ENCODE measurements at regions not wholly inside any gene's neighbourhood (a gene's known extent, or its start where the extent isn't known, plus 50 kb on each side); places are given as distances from the start of the nearest gene placed in this dataset.

DNA sequence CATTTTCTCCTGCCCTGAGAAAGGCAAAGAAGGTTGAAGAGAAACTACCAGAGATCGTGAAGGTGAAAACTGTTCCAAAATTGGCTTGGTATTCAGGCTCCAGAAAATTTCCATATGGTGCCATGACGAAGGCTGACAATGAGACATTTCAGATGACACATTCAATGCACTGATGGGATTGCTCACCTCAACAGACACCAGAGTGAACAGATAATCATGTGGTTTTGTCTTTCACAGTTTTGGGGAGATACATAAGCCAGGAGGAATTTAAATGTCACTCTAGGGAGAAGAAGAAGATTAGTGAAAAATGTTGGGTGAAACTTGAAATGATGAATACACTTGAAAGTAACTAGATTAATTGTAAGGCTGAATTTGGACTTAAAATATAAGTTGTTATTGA lies 339.7 kb upstream of the EPHA3 start:
- Histone ChIP-seq H2AK9ac (replicated peaks; ENCODE audit: low read depth, low read length, poor library complexity) (no peak overlapping the region), H3K14ac (replicated peaks; ENCODE audit: low read depth, low read length) (no peak overlapping the region), H3K18ac (ENCODE audit: low read depth, low read length) (no peak overlapping the region), H4K91ac (ENCODE audit: insufficient read depth, low read depth, low read length) (no peak overlapping the region), H2BK120ac (ENCODE audit: low read depth, low read length) (no peak overlapping the region), H4K5ac (ENCODE audit: low read depth, low read length) (no peak overlapping the region), H3K79me1 (ENCODE audit: low read depth in 1 of 2, low read length in 2 of 2) (no peaks in the 10 kb centered on the region), H2BK15ac (ENCODE audit: low read depth, low read length) (no peak overlapping the region), H4K20me1 (ENCODE audit: insufficient read depth, low read length) (no peaks in the 10 kb centered on the region), H3K4me3 (ENCODE audit: insufficient read depth, low read depth, low read length) (no peak overlapping the region), H3K4me1 (ENCODE audit: control insufficient read depth, insufficient read depth, low read length) (no peaks in the 10 kb centered on the region), H2AK5ac (ENCODE audit: low read depth, low read length) (no peak overlapping the region), H3K9me3 (ENCODE audit: control insufficient read depth, insufficient read depth, low read length) (no peaks in the 10 kb centered on the region), H2AFZ (replicated peaks; ENCODE audit: low read length, poor library complexity) (no peak overlapping the region), H3K4ac (ENCODE audit: low read depth, low read length) (no peak overlapping the region), H3K9me1 (ENCODE audit: insufficient read depth, low read length) (no peaks in the 10 kb centered on the region), H3K27ac (ENCODE audit: insufficient read depth, low read length) (no peak overlapping the region), H3K9ac (ENCODE audit: low read depth, low read length) (no peak overlapping the region), H3K56ac (ENCODE audit: extremely low read depth, insufficient read depth, low read length) (no peak overlapping the region), H3K23ac (ENCODE audit: low read depth, low read length) (no peak overlapping the region), H3K4me2 (ENCODE audit: low read depth, low read length) (no peak overlapping the region), H2BK20ac (ENCODE audit: low read depth, low read length) (no peak overlapping the region), H2BK5ac (ENCODE audit: low read depth, low read length, poor library complexity, severe bottlenecking) (no peak overlapping the region), H4K8ac (ENCODE audit: low read depth in 2 of 2, low read length in 2 of 2) (no peak overlapping the region), H3K27me3 (ENCODE audit: control insufficient read depth, insufficient read depth, low read length) (no peaks in the 10 kb centered on the region), H3K36me3 (ENCODE audit: control insufficient read depth, insufficient read depth, low read length) (no peaks in the 10 kb centered on the region)
- POLR2A ChIA-PET (ENCODE audit: unreplicated experiment), result no interaction called here
- no TSS peak for BruUV-seq (replicated peaks)
- in situ Hi-C loops (cut with MboI; ENCODE audit: low sequenced_read_pairs), result no loop called here
- intact Hi-C loops (cut with micrococcal nuclease), result no loop called here
- no peak for TF ChIP-seq FOS (IDR thresholded peaks at IDR 0.05; ENCODE audit: low read depth, low read length)
- no peak for TF ChIP-seq MXI1 (IDR thresholded peaks at IDR 0.05; ENCODE audit: borderline replicate concordance, low read depth, low read length)
- TF ChIP-seq SMC3 (IDR thresholded peaks at IDR 0.05; ENCODE audit: low read depth, low read length), result no peak
- TF ChIP-seq RCOR1 (IDR thresholded peaks at IDR 0.05; ENCODE audit: insufficient replicate concordance, low read length), result no peak
- TF ChIP-seq, protein P1, sequence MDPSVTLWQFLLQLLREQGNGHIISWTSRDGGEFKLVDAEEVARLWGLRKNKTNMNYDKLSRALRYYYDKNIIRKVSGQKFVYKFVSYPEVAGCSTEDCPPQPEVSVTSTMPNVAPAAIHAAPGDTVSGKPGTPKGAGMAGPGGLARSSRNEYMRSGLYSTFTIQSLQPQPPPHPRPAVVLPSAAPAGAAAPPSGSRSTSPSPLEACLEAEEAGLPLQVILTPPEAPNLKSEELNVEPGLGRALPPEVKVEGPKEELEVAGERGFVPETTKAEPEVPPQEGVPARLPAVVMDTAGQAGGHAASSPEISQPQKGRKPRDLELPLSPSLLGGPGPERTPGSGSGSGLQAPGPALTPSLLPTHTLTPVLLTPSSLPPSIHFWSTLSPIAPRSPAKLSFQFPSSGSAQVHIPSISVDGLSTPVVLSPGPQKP (IDR thresholded peaks at IDR 0.05; ENCODE audit: borderline replicate concordance, low read depth, low read length), result no peak
- TF ChIP-seq, protein P2, sequence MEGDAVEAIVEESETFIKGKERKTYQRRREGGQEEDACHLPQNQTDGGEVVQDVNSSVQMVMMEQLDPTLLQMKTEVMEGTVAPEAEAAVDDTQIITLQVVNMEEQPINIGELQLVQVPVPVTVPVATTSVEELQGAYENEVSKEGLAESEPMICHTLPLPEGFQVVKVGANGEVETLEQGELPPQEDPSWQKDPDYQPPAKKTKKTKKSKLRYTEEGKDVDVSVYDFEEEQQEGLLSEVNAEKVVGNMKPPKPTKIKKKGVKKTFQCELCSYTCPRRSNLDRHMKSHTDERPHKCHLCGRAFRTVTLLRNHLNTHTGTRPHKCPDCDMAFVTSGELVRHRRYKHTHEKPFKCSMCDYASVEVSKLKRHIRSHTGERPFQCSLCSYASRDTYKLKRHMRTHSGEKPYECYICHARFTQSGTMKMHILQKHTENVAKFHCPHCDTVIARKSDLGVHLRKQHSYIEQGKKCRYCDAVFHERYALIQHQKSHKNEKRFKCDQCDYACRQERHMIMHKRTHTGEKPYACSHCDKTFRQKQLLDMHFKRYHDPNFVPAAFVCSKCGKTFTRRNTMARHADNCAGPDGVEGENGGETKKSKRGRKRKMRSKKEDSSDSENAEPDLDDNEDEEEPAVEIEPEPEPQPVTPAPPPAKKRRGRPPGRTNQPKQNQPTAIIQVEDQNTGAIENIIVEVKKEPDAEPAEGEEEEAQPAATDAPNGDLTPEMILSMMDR (conservative IDR thresholded peaks at IDR 0.05; ENCODE audit: low read depth, low read length), result no peak
- CTCF ChIA-PET, result no interaction called here
- dilution Hi-C loops (cut with HindIII; ENCODE audit: low sequenced_read_pairs, unreplicated experiment), result no loop called here
- no peak for DNase-seq
- WGBS, 2 experiments (ENCODE audit: extremely low coverage in 2 of 2, insufficient read length in 1 of 2), result no CpG with 5 or more reads among the region's 2 CpGs
- ATAC-seq (ENCODE audit: low read depth), result no peak

Measured in IMR-90 (cell line).